KOPT-K1 (cell line): ENCODE measurements at regions not wholly inside any gene's neighbourhood (a gene's known extent, or its start where the extent isn't known, plus 50 kb on each side); places are given as distances from the start of the nearest gene placed in this dataset.

ENCODE experiments used
- H3K27ac ChIP-seq: fragments of 200-600 bp; sonication (generic); 2 replicates; pipeline ENCODE4 v1.5.1; 2016; ENCODE audit warnings: antibody characterized with exemption, mild to moderate bottlenecking, low read depth, low read length; ENCODE audit not compliant: poor library complexity, severe bottlenecking
- H3K36me3 ChIP-seq: fragments of 200-600 bp; sonication (generic); 2 replicates; pipeline ENCODE4 v1.5.1; 2017; ENCODE audit warnings: antibody characterized with exemption, mild to moderate bottlenecking, low read length, moderate library complexity; ENCODE audit not compliant: insufficient read depth
- H3K9me3 ChIP-seq: fragments of 200-600 bp; sonication (generic); 2 replicates; pipeline ENCODE4 v1.5.1; 2017; ENCODE audit warnings: antibody characterized with exemption, low read length, mild to moderate bottlenecking; ENCODE audit not compliant: insufficient read depth, poor library complexity, severe bottlenecking

DNA sequence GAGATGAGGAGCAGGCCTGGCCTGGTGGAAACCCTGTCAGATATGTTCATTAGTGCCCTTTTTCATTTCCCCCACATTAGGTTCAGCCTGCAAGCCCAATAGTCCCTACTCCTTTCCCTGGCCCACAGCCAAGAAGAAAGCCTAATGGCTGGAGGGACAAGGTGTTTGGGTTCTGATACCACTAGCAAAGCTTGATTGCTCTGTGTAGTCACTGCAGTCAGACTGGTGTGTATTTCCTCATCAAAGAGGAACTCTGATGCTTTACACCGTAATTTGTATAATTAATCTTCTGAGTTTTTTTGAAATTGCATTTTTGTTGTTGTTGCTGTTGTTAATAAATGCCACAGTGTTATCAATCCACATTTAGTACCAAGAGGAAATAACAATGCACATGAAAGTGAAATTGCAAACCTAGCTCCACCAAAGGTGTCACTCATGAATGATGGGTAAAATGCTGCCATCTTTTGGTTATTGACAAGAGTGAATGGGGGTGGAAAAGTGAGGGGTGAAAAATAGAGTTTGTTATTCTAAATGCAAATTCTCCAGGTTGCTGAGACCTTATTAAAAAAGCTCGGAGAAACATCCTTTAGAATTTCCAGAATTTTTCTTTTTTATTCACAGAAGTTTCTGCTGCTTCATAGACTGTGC lies 320.2 kb upstream of the POU3F2 start:
- Histone ChIP-seq H3K27ac (no peak overlapping the region), H3K9me3 (no peaks in the 10 kb centered on the region), H3K36me3 (no peaks in the 10 kb centered on the region)

DNA sequence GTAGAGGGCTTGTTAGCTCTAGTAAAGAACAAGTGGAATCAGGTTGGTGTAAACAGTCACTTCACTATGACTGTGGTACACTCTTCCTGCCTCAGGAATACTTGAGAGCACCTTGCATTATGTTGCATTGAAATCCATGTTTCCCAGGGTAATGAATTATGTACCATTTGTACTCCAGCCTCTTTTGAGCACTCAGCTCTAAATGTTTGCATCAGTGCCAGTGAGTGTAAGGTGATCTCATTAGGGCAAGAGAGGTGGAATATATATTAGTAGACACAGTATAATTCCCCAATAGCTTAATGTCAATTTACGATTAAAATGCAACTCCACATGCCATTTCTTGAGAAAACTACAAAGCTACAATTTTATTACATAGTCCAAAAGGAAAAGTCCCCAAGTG lies 319.6 kb upstream of the POU3F2 start:
- Histone ChIP-seq H3K9me3 (no peaks in the 10 kb centered on the region), H3K36me3 (no peaks in the 10 kb centered on the region), H3K27ac (no peak overlapping the region)

DNA sequence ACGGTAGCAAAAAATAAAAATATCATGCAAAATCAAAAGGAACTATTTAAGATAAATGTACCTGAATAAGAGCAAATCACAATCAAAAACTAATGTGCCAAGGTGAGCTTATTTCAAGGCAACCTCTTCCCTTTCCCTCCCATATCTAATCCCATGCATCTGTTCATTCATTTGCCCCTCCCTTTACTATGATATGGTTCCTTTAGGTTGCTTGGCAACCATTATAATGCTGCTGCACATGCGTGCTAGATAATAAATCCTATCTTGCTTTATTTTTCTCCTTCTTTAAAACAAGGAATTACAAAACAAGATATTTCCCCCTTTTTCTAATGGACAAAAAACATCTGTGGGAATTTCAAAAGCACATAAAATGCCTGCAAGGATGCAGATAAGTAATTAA lies 318.2 kb upstream of the POU3F2 start:
- Histone ChIP-seq H3K36me3 (no peaks in the 10 kb centered on the region), H3K27ac (no peak overlapping the region)

DNA sequence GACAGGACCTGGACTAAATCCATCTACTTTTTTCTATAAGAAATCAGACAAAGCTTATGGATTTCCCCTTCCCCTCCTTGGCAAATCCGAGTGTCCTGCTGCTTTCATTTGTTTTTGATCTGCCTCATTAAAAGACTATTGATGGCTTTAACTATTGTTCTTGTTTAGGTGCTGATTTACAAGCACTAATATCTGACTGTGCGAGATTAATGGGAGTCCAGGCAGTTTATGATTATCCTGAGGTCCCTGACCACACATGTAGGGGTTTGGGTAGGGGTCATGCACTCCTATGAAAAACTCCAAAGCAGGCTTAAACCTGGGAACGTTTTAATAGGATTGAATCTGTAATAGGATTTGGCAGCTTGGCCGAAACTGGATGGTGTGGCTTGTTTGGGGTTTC lies 317.5 kb upstream of the POU3F2 start:
- no peak overlapping the region for H3K27ac ChIP-seq
- no peaks in the 10 kb centered on the region for H3K36me3 ChIP-seq
- H3K9me3 ChIP-seq: no peaks in the 10 kb centered on the region

More for the DNA sequence above, 318.2 kb upstream of the POU3F2 start:
- H3K9me3 ChIP-seq: no peaks in the 10 kb centered on the region

DNA sequence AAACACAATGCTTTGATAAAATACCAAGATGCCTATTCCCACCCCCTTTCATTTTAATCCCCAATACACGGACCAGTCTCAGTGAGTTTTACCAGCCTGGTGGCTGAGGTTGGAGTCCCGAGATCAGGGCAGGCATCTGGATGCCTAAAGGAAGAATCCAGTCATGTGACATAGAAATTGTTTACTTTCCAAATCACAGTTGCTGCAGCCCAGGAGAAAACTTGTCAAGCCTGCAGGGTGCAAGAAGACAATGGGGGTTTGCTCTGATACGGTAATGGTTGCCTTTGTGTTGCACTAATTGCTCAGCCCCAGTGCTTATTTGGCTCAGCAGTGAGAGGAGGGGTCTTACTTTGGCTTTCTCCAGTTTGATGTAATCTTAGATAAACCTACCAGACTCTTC lies 308.5 kb upstream of the POU3F2 start:
- no peaks in the 10 kb centered on the region for H3K9me3 ChIP-seq

DNA sequence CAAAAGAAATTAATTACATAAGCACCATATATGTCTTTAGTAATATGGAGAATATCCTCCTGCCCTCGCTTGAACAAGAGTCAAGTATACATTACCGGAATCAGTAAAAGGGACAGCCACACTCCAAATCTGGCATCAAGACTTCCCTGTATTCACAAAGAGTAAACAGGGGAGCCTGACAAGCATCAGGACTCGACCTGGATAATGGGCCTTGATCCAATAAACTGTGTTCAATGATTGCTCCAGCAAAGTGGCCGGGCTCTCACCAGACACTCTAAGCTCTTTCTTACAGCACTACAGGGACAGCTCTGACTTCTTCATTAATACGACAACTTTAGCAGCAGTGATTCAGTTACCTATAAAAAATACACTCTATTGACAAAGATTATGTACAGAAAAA lies 307.9 kb upstream of the POU3F2 start:
- no peaks in the 10 kb centered on the region for H3K9me3 ChIP-seq
- H3K27ac ChIP-seq: no peak overlapping the region

More for the DNA sequence above, 308.5 kb upstream of the POU3F2 start:
- Histone ChIP-seq H3K27ac (no peak overlapping the region), H3K36me3 (no peaks in the 10 kb centered on the region)

DNA sequence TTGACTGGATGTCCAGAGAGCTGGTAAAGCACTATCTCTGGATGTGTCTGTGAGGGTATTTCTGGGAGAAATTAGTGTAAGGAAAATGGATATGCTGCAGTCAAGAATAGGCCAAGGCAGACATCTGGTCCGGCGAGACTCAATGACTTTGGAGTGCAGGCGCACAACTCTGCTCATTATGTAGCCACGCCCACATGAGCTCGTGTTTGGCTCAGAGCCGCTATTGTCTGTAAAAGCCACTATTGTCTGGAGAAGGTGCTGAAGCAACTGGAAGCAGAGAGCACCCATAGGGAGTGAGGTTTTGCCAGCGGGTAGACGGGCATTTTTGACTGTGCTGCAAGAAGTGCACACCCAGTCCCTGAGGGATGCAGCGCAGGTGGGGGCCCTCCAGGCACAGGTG lies 305.0 kb upstream of the POU3F2 start:
- Histone ChIP-seq H3K9me3 (no peaks in the 10 kb centered on the region), H3K36me3 (no peaks in the 10 kb centered on the region), H3K27ac (no peak overlapping the region)

More for the DNA sequence above, 307.9 kb upstream of the POU3F2 start:
- no peaks in the 10 kb centered on the region for H3K36me3 ChIP-seq

DNA sequence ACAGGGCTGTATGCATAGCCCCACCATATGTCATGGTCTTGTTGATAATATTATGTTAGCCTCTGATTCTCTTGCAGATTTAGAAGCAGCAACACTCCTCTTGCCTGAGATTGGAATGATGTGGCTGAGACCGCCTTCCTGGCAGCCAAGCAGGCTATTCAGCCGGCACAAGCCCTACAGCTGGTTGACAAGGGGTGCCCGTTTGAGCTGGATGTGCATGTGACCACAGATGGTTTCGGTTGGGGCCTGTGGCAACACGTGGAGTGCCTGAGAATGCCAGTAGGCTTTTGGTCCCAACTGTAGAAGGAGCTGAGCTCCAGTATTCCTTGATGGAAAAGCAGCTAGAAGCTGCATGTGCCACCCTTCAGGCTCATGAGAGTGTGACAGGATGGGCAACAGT lies 303.6 kb upstream of the POU3F2 start:
- H3K27ac ChIP-seq: no peak overlapping the region
- no peaks in the 10 kb centered on the region for H3K9me3 ChIP-seq
- H3K36me3 ChIP-seq: no peaks in the 10 kb centered on the region

DNA sequence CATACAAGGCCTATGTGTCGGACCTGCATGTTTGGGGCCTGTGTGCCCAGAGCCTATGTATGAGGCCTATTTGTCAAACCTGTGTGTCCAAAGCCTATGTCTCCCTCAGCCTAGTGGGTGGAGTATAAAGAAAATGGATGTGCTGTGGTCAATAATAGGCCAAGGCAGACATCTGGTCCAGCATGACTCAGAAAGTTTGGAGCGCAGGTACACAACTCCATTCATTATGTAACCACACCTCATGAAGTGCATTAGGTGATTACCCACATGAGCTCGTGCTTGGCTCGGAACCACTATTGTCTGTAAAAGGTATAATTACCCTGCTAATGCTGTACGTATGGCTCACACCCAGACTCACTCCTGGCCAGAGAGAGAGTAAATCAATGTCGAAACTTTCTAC lies 302.4 kb upstream of the POU3F2 start:
- H3K27ac ChIP-seq: no peak overlapping the region
- H3K36me3 ChIP-seq: no peaks in the 10 kb centered on the region
- H3K9me3 ChIP-seq: no peaks in the 10 kb centered on the region

DNA sequence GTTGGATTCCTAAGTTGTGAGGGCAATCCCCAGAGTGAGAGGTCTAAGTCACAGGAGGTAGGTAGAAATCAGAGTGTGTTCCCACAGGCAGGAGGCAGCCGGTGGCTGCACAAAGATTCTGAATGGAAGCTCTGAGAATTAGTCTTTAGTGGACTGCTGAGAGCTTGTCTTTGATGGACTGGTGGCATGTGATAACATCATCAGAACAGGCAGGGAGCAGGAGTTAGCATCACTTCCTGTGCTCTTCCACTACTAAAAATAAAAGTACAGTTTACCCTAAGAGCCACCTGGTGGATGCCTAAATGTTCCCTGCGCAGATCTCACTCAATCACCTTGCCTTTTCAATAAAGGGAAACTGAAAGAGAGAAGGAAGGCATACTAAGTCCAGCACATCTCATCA lies 294.6 kb upstream of the POU3F2 start:
- Histone ChIP-seq H3K9me3 (no peaks in the 10 kb centered on the region), H3K27ac (no peak overlapping the region), H3K36me3 (no peaks in the 10 kb centered on the region)

DNA sequence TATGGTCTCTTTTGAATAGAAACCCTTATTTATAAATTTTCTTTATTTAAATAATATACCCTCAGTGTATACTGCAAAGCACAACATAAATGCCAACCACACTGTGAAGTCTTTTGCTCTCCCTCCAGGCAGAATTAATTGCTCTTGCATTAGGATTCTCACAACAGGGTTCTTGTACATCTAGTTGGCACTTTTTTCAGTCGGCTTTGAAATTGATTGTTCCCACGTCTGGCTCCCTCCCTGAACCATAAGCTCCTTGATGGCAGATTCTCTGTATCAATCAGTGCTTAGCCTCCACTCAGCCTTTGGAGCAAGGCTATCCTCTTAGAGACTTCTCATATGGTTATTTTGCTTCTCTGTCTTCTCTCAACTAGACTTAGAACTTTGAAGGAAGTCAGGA lies 288.0 kb upstream of the POU3F2 start:
- Histone ChIP-seq H3K27ac (no peak overlapping the region), H3K36me3 (no peaks in the 10 kb centered on the region), H3K9me3 (no peaks in the 10 kb centered on the region)

DNA sequence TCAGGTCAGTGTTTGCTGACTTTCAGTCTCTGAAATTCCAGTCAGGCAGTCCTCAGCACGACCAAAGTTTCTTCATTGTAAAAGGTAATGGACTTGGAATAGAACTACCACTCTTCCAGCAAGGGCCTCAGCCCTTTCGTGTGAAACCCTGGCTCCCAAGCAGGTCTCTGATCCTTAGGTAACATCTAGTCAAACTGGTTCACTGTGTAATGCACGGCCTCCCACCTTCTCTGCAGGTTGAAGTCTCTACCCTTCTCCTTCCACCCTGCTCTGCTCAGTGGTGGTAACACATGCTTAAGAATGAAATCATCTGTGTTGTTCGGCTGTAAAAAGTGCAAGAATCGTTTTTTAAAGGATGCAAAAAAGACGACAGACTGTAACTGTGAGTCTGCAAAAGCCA lies 287.2 kb upstream of the POU3F2 start:
- Histone ChIP-seq H3K36me3 (no peaks in the 10 kb centered on the region), H3K27ac (no peak overlapping the region), H3K9me3 (no peaks in the 10 kb centered on the region)

DNA sequence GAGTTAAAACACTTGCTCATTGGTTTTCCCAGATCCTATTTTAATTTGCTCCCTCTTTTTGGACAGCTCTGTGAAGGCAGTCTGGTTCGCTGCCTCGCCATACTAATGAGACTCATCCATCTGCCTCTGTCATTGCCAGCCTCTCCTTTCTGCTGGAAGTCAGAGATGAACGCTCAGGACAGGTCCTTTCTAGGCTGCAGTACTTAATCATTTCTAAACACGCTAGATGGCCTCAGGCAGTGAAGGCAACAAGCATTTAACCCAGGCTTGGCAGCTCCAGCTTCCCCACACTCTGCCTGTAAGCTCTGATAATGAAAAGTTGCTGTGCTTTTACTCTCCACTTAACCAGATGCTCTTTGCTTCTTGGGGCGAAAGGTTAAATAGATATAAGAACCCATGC lies 286.7 kb upstream of the POU3F2 start:
- Histone ChIP-seq H3K27ac (no peak overlapping the region), H3K36me3 (no peaks in the 10 kb centered on the region), H3K9me3 (no peaks in the 10 kb centered on the region)

DNA sequence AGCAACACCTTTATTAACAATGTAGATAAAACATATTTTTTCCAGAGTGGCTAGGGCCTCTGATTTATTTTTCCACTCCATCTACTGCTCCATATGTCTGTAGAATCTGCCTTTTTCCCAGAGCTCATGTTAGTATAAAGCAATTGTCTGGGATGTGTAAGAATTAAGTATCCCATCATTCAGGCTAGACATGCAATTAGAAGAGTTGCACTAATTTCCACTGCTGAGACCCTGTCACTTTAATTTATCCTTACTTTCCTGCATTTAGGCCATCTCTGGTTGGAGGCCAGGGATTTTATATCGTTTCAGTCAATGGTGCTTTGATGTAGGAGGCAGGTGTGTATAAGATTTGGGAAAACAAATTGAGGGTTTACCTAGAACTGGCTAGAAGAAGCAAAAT lies 286.1 kb upstream of the POU3F2 start:
- Histone ChIP-seq H3K36me3 (no peaks in the 10 kb centered on the region), H3K9me3 (no peaks in the 10 kb centered on the region), H3K27ac (no peak overlapping the region)

DNA sequence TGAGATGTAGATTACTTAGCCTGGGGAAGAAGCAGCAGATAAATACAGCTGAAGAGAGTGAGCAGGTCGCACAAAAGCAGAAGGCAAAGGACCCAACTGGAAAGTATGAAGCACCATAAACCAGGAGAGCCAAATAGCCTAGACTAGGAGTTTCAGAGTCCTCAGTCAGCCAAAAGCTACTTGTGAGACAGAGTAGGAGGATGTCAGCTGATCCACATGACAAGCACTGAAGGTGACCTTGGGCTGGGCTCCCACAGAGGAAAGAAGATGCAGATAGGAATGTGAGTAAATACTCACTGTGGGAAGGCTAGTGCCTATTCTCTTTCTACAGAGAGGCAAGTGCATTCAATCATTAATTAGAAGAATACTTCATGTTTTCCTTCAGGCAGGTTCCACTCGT lies 274.0 kb upstream of the POU3F2 start:
- Histone ChIP-seq H3K27ac (no peak overlapping the region), H3K36me3 (no peaks in the 10 kb centered on the region), H3K9me3 (no peaks in the 10 kb centered on the region)

DNA sequence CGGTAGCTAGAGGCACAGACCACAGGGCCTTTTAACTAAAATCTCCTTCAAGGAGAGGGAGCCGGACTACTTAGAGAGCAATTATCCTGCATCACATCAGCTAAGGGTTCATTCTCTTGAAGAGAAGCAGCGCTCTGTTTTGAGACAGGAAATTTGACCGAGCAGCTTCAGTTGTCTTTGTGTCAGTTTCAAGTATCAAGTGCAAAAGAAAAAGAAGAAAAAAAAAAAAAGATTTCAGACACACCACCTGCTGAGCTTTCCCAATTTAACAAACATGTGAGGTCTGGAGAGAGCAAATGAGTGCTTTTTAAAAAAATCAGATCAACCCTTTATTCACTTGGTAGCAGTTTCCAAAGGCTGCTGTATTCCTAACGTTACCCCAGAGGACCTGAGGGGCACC lies 273.5 kb upstream of the POU3F2 start:
- H3K9me3 ChIP-seq: no peaks in the 10 kb centered on the region
- H3K36me3 ChIP-seq: no peaks in the 10 kb centered on the region
- no peak overlapping the region for H3K27ac ChIP-seq
